SIG-M5 treated with dmso at 0.1 percent for 504 hours (cell line): ENCODE measurements at regions not wholly inside any gene's neighbourhood (a gene's known extent, or its start where the extent isn't known, plus 50 kb on each side); places are given as distances from the start of the nearest gene placed in this dataset.

Experiments used
- DNase-seq: peaks from one replicate; lab custom pipeline; 2025; ENCODE audit not compliant: unreplicated experiment; lab: John Stamatoyannopoulos, UW

DNA sequence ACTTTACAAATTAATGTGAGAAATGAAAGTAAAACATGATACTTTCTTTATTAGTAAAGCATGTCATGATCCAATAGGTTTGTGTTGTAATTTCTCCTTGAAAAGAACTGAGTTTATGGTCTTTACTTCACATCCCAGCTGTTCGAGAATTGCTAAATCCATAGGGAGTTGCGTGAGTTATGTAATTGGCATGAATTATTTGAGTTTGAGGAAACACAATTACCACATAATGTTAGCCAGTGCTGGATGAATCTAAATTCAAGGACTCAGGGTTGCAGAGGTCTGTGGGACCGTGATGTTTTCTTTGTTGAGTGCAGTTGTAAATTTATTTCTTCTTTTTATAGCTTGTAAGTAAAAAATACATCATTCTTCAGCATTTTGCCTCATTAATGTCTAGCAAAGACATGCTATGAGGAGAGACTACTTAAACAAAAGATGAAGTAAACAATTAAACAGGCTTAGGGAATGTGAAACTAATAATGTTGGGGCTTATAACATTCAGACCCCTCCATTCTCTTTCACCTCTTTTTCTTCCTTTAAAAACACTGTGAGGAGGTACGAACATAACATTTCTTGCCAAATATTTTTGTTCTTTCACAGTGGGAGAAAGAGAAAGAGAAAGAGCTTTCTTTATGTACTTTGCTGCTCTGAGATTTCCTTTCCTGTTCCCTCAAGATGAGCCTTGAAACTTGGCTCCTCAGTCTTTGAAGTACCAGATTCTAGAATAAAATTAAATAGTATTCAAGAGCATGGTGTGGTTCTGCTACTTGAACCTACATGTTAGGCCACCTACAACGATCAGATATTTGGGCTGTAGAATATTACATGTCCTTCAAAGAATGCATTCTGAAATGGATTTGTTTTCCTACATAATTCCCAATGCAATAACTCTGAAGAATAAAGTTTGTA, 159.6 kb upstream of the ANK2 start:
- peak; percentile 26 for DNase-seq

DNA sequence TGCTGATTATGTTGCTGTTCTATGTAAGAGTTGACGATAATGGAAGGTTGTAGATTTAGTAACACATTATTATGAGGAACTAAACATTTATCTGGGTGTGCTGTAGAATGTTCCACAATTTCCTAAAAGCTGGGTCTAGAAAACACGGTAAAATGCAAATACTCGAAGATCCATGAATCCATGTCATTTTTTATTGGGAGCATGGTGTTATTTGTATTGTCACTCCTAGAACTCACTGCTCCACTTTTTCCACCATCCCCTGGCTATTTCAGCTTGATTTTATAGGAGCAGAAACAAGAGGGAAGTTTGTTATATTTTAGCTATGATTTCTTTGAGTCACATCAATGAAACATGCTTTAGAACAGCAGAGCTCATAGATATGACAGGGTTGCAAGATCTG, 155.0 kb upstream of the ANK2 start:
- DNase-seq: no peak

DNA sequence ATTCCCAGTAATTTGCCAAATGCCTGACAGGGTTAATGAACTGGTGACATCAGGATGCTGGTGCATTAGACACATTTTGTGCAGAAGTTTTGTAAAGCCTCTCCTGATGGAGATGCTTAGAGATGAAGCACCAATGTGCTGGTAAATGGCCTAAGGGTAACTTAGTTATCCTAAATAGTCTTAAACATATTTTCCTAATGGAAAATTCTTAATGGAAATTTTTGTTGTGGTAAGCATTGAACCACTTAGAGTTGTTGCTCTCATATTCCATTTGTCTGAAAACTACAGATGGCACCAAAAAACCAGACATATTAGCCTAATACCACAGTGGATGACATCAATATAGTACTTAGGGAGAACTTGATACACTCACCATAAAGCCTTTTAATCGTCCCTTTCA, 154.5 kb upstream of the ANK2 start:
- DNase-seq: no peak

DNA sequence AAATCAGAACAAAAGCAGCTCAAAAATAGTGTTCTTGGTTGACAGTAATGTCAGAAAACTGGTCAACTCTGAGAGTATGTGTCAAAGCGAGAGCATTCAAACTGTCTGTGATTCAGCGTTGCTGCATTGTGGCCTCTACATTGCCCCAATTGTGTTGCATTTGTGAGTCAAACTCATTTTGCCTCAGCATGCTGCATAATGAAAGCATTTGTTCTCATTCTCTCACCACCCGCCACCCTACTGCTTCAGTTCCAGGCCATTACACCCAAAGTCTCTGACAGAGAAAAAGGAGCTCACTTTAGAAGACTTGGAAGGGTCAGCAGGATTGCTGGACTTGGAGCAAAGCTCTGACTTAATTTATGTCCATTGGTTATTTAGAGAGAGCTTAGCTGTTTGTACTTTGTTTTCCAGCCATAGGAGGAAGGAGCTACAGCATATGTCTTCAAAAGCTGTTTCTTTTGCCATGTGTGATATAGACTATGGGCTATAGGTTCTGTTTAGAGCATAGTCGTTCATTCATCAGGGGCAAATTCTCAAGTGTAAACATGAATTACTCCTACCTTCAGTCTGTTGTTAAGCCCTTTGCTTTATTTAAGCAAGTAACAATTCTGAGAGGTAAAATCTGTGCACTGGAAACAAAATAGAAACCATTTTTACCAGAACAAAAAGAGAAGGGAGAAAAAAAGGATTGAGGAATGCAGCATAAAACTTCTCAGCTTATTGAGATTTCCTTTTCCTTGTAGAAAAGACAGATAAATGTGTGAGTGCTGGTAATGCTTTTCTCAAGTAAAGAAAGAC, 153.4 kb upstream of the ANK2 start:
- no peak for DNase-seq

DNA sequence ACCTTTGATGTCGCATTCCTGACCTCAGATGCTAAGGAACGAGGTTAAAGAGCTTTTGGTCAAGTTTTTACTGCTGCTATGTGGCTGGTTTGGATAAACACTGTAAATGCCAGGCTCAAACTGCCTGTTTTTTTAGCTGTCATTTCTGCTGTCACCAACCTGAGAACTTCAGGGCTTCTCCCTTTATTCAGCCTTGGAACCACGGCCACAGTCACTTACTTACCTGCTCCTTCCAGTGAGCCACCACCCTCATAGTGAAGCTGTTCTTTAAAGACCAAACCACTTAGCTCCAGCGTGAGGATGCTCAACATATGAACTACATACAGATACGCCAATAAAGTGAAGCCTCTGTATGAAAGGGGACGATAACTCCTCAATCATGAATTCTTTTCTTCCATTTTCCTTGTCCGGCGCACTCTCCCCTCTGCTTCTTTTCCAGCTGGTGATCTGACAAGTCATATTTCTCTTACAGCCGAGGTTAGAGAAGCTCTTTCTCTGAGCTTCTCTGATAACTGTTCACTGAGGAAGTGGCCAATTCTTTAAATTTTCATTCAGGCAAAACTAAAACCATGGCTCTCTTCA, 152.8 kb upstream of the ANK2 start:
- no peak for DNase-seq

DNA sequence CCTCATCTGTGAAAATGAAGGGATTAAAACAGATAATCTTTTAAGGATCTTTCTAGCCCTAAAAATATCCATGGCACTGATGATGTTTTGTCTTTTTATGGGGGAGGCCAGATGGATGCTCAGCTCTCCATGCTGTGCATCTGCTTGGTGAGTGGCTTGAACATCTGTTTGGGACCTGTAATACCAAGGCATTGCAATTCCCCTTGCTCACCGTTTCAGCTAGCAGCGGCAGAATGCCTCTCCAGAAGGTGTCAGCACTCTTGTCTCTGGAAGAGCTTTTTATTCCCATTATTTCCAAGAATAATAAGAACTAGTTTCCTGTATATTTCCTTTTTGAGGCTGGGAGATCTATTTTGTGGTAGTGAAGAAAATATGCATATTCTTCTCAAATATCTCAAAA, 151.9 kb upstream of the ANK2 start:
- DNase-seq: no peak

DNA sequence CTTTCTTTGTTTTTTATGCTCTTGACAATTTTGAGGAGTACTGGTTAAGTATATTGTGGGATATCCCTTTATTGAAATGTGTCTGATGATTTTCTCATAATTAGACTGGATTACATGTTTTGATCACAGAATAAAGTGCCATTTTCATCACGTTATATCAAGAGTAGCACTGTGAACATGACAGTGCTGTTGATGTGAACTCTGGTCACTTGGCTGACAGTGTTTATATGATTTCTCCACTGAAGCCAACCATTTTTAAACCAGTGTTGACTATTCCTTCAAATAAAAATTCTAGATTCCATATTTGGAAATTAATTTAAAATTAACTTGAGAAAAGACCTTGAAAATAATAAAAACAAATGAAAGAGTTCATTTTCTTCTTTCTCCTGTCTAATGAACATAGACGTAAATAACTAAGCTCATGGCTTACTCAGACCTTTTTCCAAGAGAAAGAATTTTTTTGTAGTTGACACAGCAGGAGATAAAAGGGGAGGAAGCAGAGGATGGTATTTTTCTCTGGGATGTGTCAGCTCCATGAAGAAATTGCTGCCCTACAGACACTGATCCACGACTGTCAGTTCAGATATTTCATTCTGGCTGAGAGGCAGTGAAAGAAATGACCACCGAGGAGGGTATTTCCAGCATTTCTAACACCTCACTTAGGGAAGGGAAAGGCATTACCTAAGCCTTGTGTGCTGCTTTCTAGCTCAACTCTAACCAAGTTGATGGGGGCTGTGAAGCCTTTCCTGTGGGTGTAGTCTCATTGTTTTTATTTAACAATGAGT, 150.9 kb upstream of the ANK2 start:
- no peak for DNase-seq

DNA sequence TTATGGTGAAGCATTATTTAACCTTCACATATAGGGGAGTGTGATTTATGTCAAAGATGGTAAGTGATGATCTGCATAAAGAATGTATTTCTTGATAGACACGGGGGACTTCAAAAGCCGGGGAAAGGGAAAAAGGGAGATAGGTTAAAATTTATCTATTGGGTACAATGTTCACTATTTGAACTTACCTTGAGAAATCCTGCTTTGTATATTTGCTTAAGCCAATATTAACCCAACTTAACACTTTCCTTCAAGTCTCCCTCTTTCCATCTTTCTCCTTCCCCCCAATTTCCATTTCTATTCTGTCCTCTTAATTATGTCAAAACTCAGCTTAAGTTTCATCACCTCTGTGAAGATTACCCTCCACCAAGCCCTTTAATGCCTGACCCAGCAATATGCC, 149.0 kb upstream of the ANK2 start:
- DNase-seq: no peak

DNA sequence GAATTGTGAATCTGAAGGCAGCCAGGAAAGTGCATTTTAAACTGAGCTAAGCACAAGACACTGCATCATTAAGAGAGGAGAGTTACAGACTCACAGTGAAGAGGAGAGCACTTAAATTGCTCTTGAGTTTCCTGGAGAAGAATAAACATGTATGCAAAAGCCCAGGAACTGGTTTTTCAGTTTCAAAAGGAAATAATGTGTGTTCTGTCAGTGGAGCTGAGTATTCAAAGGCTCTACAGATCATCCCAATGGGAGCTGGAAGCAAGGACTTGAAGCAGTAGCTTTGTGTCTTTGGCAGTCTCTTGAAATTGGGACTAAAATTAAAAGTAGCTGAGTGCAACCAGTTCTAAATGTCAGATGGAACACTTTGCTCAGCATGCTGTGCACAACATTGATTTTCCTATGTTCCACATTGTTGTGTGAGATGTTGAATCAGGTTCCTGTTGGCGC, 147.5 kb upstream of the ANK2 start:
- no peak for DNase-seq

DNA sequence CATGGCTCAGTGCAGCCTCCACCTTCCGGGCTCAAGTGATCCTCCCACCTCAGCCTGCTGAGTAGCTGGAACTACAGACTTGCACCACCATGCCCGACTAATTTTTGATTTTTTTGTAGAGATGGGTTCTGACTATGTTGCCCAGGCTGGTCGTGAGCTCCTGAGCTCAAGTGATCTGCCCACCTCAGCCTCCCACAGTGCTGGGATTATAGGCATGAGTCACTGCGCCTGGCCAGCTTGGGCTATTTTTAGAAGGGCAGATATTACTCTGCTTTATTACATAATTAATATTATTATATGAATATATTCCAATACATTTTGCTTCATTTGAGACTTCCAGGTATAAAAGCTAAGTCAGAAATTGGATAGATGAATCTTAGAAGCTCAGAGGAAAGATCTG, 143.7 kb upstream of the ANK2 start:
- no peak for DNase-seq

DNA sequence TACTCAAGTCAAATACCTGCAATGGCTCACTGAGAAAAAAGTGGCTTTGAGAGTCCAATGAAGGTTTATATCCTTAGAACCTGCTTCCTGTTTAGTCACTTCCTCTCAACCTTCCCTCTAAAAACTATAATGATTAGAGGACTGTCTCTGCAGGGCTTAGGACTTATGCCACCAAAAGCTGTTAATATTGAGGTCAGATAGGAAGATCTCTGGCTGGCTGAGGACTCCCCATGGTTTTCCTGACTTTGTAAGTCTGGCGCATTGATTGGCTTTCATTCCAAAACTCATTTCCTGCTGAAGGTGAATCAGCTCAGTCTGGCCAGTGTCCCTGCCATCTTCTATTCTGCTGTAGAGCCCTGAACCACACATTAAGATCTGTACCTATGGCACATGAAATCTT, 140.9 kb upstream of the ANK2 start:
- DNase-seq: no peak

DNA sequence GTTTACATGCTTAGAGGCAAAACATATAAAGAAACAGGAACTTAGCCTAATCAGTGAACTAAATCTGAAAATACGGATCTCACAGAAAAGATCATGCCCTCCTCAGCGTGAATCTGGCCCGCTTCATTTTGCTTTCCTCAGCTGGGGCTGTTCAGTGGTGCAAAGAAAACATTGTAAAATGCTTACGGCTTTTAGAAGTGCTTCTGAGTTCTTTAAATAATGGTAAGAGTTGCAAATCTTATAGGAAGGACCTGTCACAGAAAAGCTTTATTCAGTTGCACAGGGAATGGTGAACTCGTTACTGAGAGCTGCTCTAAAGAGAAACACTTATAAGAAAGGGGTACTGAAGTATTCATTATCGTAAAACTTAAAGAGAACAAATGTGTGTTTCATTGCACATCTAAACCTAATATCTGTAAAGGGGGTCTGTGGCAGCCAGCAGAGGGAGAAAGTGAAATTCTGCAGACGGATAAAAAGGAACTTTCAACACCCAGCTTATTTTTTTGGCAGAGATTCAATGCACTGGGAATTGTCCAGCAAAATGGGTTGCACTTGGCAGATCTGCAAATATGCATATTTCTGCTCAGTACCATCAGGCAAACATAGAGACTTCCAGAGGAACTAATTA, 139.2 kb upstream of the ANK2 start:
- DNase-seq: peak; percentile 6

DNA sequence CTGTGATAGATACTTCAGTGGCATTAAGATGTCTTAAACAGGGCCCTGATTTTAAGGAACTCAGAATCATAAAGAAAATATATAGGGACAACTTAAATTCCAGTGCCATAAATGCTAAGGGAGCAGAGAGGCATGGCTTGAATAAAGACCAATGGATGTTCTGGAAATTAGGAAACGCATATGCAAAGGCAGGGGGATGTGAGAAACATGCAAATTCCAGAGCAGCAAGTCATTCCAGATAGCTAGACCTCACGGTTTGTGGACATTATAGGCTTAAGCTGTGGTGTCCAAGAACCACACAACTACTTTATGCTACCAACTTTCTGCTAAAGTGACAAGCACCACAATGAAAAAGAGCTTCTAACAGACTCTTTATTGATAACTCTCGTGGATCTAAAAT, 132.6 kb upstream of the ANK2 start:
- DNase-seq: no peak

DNA sequence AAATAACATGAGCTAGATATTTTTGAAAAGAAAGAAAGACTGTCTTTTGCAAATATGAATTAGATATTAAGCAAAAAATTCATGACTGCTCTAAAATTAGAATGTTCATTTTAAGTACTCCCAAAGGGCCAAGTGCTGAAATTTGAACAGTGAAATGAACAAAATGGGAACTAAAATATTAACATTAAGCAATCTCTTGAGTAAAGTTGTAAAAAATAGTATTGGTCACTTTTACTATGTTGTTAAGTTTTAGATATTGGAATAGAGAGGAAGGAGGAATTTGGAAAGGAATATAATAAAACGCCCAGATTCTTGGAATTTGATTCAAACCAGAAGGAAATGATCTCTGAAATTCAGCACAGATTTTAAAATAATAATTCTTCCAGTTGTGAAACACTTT, 125.9 kb upstream of the ANK2 start:
- DNase-seq: no peak

DNA sequence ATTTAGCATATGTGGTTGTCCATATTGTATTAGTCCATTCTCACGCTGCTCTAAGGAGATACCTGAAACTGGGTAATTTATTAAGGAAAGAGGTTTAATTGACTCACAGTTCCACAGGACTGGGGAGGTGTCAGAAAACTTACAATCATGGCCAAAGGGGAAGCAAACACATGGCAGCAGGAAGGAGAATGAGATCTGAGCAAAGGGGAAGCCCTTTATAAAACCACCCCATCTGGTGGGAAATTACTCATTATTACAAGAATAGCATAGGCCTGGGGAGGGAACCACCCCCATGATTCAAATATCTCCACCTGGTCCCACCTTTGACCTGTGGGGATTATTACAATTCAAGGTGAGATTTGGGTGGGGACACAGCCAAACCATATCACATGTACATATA, 122.6 kb upstream of the ANK2 start:
- DNase-seq: no peak

DNA sequence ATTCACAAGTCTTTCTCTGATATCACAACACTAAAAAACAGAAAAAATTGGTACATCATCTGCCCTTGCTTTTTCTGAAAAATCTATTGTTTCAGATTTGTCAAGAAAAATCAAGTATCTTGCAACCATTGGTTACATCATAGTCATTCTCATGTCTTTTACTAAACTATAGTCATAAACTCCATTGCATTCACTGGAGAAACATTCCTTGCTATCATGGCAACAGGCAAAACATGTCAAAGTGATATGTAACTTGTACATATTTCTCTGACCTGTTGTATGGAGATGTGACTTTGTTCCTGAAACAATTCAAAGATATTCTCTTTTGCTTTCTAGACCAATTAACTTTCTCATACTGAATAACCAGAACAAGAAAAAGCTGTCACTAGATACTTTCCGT, 121.9 kb upstream of the ANK2 start:
- no peak for DNase-seq

DNA sequence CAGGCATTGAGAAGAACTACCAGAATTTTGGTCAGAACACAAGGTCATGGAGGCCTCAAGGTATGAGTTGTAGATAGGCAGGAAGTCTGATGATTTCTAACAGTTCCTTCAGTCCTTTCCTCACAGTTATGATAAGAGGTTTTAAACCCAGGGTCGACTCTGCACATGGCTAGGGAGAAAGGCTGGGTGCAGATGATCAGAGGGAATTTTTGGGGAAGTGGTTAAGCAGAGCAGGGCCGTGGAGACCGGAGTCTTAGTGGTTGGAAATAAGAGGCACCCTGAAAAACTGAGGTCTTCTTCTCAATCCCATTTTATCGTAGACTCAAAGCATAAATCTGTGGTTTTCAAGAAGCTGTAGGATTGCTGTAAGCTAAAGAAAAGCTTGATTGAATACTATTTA, 118.5 kb upstream of the ANK2 start:
- DNase-seq: peak; percentile 5

DNA sequence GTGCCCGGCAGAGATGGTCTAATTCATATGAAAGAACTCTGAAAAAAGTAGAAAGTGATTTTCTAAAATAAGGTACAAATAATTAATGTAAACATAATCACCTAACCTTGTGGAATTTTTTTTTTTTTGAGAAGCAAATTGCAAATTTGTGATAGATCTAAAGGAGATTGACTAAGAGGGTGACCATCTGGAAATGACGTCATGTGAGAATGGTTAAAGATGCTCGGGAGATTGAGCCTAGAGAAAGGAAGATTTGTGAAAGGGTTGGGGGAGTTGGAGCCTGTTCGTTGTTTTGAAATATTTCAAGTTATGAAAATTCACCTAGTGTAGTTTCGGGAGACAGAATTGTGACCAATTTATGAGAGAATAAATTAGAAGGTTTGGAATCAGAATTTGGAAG, 115.7 kb upstream of the ANK2 start:
- no peak for DNase-seq

DNA sequence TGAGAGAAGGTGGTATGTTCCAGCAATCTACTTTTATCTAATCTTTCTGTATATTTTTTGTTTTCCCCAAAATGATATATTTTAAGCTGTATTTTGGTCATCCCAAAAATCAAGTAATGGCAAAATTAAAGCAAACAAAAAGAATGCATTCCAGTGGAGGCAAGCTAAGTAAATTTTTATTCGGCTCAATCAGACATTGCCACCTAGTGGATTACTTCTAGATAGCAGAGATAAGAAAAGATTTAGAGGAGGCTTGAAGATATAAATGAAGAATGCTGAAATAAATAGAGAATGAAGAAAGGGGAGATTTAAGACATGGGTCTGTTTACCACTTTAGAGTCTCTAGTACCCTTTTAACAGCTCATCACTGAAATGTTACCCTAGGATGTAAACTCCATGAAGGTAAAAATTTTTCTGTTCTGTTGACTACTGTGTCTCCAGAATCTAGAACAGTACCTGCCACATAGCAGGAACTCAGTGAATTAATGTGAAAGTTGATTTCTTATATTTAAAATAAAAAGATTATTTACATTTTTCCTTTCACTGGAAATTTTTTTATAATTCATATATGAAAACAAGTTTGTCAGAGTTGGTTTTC, 110.9 kb upstream of the ANK2 start:
- DNase-seq: peak; percentile 50

DNA sequence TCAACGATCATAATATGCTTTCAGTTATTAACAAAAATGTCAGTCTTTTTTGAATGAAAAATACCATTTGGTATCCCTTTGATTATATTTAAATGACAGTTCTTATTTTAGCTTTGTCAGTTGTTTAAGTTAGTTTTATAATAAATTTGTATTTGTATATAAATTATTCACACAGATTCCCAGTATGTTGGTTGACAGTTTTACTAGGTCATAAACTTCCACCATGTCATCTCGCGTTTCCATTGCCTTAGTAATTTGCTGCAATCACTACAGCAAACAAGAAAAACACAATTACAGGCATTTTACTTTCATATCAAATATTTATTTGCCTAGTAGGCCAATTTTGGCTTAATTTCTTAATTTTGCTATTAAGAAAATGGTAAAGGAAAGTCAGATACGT, 109.6 kb upstream of the ANK2 start:
- no peak for DNase-seq
